DOHH2 (cell line): ENCODE measurements at regions not wholly inside any gene's neighbourhood (a gene's known extent, or its start where the extent isn't known, plus 50 kb on each side); places are given as distances from the start of the nearest gene placed in this dataset.

Experiments
- H3F3A ChIP-seq: fragments of 200-600 bp; sonication (generic), shearing (Covaris generic); 2 replicates; pipeline ENCODE4 v1.6.0; 2016; ENCODE audit warnings: antibody characterized with exemption, mild to moderate bottlenecking; ENCODE audit not compliant: control insufficient read depth, insufficient read depth
- H3K27ac ChIP-seq: fragments of 200-600 bp; sonication (generic); 2 replicates; pipeline ENCODE4 v1.5.1; 2014; ENCODE audit warnings: low read depth, mild to moderate bottlenecking, low read length, moderate library complexity
- H3K27me3 ChIP-seq: fragments of 200-600 bp; sonication (generic); 2 replicates; pipeline ENCODE4 v1.6.1; 2014; ENCODE audit warnings: mild to moderate bottlenecking, low read length, mixed read lengths; ENCODE audit not compliant: control insufficient read depth
- H3K36me3 ChIP-seq: fragments of 200-600 bp; sonication (generic); 2 replicates; pipeline ENCODE4 v1.6.1; 2014; ENCODE audit warnings: mild to moderate bottlenecking, low read length, moderate library complexity, mixed read lengths; ENCODE audit not compliant: control insufficient read depth
- H3K4me1 ChIP-seq: fragments of 200-600 bp; sonication (generic); 2 replicates; pipeline ENCODE4 v1.6.1; 2014; ENCODE audit warnings: mild to moderate bottlenecking, low read length, mixed read lengths; ENCODE audit not compliant: control insufficient read depth
- H3K4me2 ChIP-seq: fragments of 200-600 bp; sonication (generic); 2 replicates; pipeline ENCODE4 v1.6.0; 2014; ENCODE audit warnings: mild to moderate bottlenecking, low read length, moderate library complexity
- H3K4me3 ChIP-seq: fragments of 200-600 bp; sonication (generic); 2 replicates; pipeline ENCODE4 v1.5.1; 2014; ENCODE audit warnings: mild to moderate bottlenecking, low read length, mixed read lengths
- H3K79me2 ChIP-seq: fragments of 200-600 bp; sonication (generic); 2 replicates; pipeline ENCODE4 v1.6.1; 2014; ENCODE audit warnings: mild to moderate bottlenecking, low read length, mixed read lengths; ENCODE audit not compliant: control insufficient read depth
- H3K9me2 ChIP-seq: fragments of 200-600 bp; sonication (generic); replicated peaks from 2 replicates; pipeline ENCODE4 v1.6.1; 2014; ENCODE audit warnings: mild to moderate bottlenecking, low read length, mixed read lengths; ENCODE audit not compliant: control insufficient read depth
- H3K9me3 ChIP-seq: fragments of 200-600 bp; sonication (generic); 2 replicates; pipeline ENCODE4 v1.6.1; 2014; ENCODE audit warnings: antibody characterized with exemption, low read length, mixed read lengths; ENCODE audit not compliant: control insufficient read depth, insufficient read depth
- H4K20me1 ChIP-seq: fragments of 200-600 bp; sonication (generic); 2 replicates; pipeline ENCODE4 v1.6.0; 2014; ENCODE audit warnings: low read depth, mild to moderate bottlenecking, antibody characterized with exemption, low read length, moderate library complexity; ENCODE audit not compliant: control insufficient read depth, insufficient read depth
- EZH2phosphoT487 ChIP-seq: fragments of 200-600 bp; sonication (generic); IDR thresholded peaks from 2 replicates; pipeline ENCODE4 v1.6.1; 2017; ENCODE audit warnings: borderline replicate concordance, mild to moderate bottlenecking, antibody characterized with exemption, low read length, moderate library complexity, mixed read lengths
- TF ChIP-seq, protein P1 (sequence below): fragments of 200-600 bp; sonication (generic); IDR thresholded peaks from one replicate; pipeline ENCODE4 v1.5.1; 2014; ENCODE audit warnings: antibody characterized with exemption, mild to moderate bottlenecking, low read depth, low read length; ENCODE audit not compliant: poor library complexity, severe bottlenecking

DNA sequence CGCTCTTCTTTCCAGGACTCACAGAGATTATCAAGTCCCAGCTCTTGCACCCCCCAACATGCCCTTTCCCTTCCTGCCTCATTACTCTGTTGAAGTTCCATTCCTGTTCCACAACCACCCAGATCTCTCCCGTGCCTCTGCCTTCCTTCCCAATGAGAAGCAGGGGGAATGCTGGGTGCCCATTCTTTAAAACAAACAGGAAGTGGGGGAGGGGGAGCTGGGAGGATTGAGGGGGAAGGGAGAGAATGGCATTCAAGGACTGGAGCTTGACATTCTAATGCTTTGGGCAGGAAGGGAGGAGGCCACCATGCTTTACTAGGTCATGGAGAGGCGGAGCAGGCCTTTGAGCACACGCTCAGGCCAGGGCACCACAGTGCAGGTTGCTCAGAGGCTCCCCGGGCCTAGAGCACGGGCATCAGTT is 150.3 kb upstream of the IRF2BP2 start:
- H3K36me3 ChIP-seq, result no peaks in the 10 kb centered on the region
- no peaks in the 10 kb centered on the region for H3K4me1 ChIP-seq
- no peak overlapping the region for H3K4me3 ChIP-seq
- no peaks in the 10 kb centered on the region for H3K9me3 ChIP-seq
- no peak overlapping the region for H3K27ac ChIP-seq
- H3K79me2 ChIP-seq, result no peaks in the 10 kb centered on the region
- H3K9me2 ChIP-seq, result no peaks in the 10 kb centered on the region
- H3K4me2 ChIP-seq, result no peak overlapping the region
- H4K20me1 ChIP-seq, result no peaks in the 10 kb centered on the region
- TF ChIP-seq EZH2phosphoT487, result no peak
- TF ChIP-seq, protein P1, sequence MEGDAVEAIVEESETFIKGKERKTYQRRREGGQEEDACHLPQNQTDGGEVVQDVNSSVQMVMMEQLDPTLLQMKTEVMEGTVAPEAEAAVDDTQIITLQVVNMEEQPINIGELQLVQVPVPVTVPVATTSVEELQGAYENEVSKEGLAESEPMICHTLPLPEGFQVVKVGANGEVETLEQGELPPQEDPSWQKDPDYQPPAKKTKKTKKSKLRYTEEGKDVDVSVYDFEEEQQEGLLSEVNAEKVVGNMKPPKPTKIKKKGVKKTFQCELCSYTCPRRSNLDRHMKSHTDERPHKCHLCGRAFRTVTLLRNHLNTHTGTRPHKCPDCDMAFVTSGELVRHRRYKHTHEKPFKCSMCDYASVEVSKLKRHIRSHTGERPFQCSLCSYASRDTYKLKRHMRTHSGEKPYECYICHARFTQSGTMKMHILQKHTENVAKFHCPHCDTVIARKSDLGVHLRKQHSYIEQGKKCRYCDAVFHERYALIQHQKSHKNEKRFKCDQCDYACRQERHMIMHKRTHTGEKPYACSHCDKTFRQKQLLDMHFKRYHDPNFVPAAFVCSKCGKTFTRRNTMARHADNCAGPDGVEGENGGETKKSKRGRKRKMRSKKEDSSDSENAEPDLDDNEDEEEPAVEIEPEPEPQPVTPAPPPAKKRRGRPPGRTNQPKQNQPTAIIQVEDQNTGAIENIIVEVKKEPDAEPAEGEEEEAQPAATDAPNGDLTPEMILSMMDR, result no peak
- peaks cover 17% of the 10 kb centered on the region for H3K27me3 ChIP-seq
- no peaks in the 10 kb centered on the region for H3F3A ChIP-seq

DNA sequence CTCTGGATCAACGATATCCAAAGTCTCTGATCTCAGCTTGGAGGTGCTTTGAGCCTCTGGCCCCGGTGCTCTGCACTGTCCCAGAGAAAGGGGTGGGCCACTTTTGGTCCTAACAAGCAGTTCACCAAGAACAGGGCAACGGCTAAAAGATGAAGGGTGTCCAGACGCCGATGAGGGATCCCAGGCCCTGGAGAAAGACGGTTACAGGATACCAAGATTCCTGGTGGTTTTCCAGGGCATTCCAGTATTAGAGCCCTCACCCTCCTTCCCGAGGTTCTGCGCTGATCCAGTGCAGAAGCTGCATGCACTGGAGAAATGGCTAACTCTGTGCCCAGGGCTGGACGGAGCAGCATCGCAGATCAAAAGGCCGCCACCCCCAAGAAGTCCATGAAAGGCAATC is 149.9 kb upstream of the IRF2BP2 start:
- peaks cover 14% of the 10 kb centered on the region for H3K27me3 ChIP-seq
- H3K4me2 ChIP-seq, result no peak overlapping the region
- H3K4me1 ChIP-seq, result no peaks in the 10 kb centered on the region
- no peaks in the 10 kb centered on the region for H3F3A ChIP-seq
- H3K9me3 ChIP-seq, result no peaks in the 10 kb centered on the region
- H3K9me2 ChIP-seq, result no peaks in the 10 kb centered on the region
- no peak overlapping the region for H3K27ac ChIP-seq
- TF ChIP-seq EZH2phosphoT487, result no peak
- no peak overlapping the region for H3K4me3 ChIP-seq
- H3K36me3 ChIP-seq, result no peaks in the 10 kb centered on the region
- no peaks in the 10 kb centered on the region for H3K79me2 ChIP-seq
- no peaks in the 10 kb centered on the region for H4K20me1 ChIP-seq

DNA sequence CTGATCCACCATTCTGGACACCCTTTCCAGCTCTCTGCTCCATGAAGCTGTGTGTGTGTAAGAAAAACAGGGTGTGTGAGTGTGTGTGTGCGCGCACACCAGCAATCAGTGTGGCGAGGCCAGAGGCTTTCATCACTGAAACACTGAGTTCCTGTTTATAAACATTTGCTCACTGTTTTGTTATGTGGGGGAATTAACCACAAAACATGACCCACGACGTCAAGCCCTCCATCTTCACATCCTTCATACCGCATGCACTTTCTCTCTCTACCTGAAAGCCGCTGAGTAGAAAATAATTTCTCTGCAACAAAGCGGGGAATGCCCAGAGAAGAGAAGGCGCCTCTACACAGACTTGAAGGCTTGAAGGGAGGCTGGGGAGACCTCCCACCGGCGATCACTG is 148.9 kb upstream of the IRF2BP2 start:
- TF ChIP-seq, protein P1, result no peak
- no peak for TF ChIP-seq EZH2phosphoT487
- H3K36me3 ChIP-seq, result no peaks in the 10 kb centered on the region
- no peak overlapping the region for H3K4me2 ChIP-seq
- H3F3A ChIP-seq, result no peaks in the 10 kb centered on the region
- H3K27me3 ChIP-seq, result peaks cover 8% of the 10 kb centered on the region
- no peaks in the 10 kb centered on the region for H3K4me1 ChIP-seq
- H3K9me2 ChIP-seq, result no peaks in the 10 kb centered on the region
- H4K20me1 ChIP-seq, result no peaks in the 10 kb centered on the region
- H3K9me3 ChIP-seq, result no peaks in the 10 kb centered on the region
- H3K79me2 ChIP-seq, result no peaks in the 10 kb centered on the region
- H3K27ac ChIP-seq, result no peak overlapping the region
- no peak overlapping the region for H3K4me3 ChIP-seq

DNA sequence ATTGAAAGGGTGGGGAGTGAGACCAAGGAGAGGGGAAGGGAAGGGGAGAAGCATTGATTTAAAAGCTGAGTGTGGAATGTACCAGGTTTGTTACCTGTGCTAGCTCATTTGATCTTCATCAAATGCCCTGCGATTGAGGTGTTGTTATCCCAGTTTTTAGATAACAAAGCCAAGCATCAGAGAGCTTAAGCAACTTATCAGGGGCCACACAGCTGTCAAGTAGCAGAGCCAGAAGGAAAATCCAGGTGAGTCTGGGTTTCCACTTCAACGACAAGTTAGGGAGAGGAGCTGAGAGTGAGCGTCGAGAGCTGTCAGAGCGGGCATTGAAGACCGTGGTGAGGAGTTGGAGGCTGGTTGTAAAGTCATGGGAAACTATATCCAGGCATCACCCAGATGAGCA is 146.9 kb upstream of the IRF2BP2 start:
- Histone ChIP-seq H3K27ac (no peak overlapping the region), H3K4me2 (no peak overlapping the region), H3K36me3 (no peaks in the 10 kb centered on the region), H3K79me2 (no peaks in the 10 kb centered on the region), H3K4me1 (no peaks in the 10 kb centered on the region), H3K9me2 (no peaks in the 10 kb centered on the region), H3K9me3 (no peaks in the 10 kb centered on the region), H4K20me1 (no peaks in the 10 kb centered on the region), H3F3A (no peaks in the 10 kb centered on the region), H3K27me3 (peaks cover 5% of the 10 kb centered on the region), H3K4me3 (no peak overlapping the region)
- TF ChIP-seq, protein P1, result no peak
- no peak for TF ChIP-seq EZH2phosphoT487
